GM12801 (cell line): ENCODE measurements at regions not wholly inside any gene's neighbourhood (a gene's known extent, or its start where the extent isn't known, plus 50 kb on each side); places are given as distances from the start of the nearest gene placed in this dataset.

ENCODE experiments used
- TF ChIP-seq, protein P1 (sequence below): IDR thresholded peaks from one replicate; pipeline ENCODE4 v1.5.1; 2011; ENCODE audit warnings: control low read depth; ENCODE audit not compliant: insufficient read length; ENCODE audit errors: extremely low read depth

DNA sequence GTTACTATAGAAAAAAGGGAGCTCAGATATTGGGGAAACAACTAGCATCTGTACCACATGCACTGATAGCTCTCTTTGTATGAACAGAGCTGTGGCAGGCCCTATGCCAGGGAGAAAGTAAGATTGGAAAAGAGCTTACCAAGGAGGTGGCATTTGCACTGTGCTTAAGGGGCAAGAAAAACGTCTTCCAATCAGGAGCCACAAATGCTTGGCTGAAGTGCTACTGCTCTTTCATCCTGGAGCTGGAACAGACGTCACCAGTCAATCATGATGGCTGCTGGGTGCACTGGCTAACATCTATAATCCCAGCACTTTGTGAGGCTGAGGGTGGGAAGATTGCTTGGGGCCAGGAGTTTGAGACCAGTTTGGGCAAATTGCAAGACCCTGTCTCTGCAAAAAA, 218.5 kb downstream of the SEC14L1 start:
- TF ChIP-seq, protein P1, sequence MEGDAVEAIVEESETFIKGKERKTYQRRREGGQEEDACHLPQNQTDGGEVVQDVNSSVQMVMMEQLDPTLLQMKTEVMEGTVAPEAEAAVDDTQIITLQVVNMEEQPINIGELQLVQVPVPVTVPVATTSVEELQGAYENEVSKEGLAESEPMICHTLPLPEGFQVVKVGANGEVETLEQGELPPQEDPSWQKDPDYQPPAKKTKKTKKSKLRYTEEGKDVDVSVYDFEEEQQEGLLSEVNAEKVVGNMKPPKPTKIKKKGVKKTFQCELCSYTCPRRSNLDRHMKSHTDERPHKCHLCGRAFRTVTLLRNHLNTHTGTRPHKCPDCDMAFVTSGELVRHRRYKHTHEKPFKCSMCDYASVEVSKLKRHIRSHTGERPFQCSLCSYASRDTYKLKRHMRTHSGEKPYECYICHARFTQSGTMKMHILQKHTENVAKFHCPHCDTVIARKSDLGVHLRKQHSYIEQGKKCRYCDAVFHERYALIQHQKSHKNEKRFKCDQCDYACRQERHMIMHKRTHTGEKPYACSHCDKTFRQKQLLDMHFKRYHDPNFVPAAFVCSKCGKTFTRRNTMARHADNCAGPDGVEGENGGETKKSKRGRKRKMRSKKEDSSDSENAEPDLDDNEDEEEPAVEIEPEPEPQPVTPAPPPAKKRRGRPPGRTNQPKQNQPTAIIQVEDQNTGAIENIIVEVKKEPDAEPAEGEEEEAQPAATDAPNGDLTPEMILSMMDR, result no peak

DNA sequence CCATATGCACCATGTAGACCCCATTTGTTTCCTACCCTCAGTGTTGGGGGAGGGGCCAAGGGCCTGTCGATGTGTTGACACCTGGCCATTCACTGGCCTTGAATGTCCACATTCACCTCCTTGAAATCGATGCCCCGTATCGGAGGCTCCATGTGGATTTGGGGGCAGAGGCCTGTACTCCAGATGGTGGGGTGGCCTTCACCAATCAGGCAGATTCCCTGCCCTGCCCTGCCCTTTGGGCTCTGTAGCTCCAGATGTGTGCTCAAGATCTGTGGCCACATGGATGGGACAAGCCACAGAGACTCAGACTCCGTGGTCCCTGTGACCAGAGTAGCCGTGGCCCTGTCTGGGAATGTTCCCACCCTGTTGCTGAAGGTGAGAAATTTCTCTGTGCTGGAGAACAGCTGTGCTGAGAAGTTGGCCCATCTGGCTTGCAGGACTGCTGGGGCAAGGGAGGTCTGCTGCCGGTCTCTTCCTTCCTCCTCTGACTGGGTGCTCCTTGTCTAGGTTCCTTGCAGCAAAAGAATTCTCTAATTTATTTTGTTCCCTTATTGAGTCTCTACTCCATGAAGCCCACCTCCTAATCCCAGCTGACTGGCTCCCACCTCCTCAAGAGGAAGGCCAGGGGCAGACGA, 221.3 kb downstream of the SEC14L1 start:
- TF ChIP-seq, protein P1, result no peak

DNA sequence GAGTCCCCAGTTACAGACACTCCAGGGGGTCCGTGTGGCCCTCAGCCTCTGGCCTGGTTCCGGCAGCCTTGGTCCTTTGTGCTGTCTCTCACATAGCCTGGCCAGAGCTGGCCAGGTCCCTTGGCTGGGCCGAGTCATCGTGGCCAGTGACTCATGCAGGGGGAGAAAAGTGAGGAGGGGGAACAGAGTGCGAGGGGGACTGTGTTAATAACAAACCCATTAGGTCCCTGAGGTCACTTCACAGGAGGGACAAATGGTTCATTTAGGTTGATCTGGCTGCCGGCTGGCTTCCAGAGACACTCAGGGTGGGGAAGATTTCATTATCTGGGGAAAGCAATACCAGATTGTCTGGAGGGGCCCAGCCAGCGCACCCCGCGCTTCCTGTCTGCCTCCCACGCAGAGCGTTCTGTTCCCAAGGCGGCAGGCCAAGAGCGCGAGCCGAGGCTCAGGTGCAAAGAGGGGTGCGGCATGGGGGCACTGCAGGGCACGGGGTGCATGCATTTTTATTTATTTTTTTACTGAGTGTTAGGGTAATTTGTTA, 223.1 kb downstream of the SEC14L1 start:
- TF ChIP-seq, protein P1, result no peak

DNA sequence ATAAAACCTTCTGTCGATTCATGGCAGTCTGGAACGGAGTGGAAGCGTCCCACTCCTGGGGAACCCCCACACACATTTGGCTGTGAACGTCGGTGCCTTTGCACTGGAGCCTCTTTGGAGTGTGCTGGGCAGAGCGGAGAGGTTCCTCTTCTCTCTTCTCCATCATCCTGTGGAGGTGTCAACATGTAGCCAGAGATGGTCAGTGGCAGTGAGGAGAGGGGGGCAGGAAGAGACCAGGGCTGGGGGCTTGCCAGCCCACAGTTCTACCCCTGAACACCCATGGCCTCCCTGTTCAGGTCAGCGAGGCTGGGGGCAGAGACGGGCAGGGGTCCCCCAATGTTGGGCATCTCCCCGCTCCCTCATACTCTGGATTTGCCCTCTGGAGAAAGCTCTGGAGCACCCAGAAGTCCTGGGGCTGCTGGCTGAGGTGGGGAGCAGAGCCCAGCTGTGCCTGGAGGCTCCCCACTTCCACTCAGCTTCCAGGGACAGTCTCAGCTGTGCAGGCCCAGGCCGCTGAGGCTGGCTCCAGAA, 223.7 kb downstream of the SEC14L1 start:
- TF ChIP-seq, protein P1, result no peak

DNA sequence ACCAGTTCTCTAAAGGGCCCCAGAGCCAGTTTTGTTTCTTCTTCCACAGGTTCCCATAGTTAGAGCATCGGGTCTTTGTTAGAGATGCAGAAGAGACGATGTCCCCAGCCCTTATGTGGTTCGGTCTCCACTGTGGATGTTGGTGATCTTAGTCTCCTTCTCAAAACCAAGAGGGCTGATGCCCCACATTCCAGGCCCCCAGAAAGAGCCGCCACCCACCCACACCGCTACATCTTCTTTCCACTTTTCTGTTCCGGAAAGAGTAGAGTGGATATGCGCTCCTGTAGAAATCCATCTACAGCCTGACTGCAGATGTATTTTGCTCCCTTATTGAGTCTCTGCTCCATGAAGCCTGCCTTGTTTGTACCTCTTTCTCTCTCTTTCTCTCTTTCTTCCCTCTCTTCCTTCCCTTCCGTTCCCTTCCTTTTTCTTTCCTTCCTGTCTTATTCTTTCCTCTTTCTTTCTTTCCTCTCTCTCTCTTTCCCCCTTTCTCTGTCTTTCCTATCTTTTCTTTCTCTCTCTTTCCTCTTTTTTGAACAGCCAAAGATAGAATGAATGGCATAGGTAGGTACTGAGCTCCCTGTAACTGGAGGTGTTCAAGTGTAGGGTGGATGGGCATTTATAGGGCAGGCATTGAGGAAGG, 224.3 kb downstream of the SEC14L1 start:
- TF ChIP-seq, protein P1, result no peak

DNA sequence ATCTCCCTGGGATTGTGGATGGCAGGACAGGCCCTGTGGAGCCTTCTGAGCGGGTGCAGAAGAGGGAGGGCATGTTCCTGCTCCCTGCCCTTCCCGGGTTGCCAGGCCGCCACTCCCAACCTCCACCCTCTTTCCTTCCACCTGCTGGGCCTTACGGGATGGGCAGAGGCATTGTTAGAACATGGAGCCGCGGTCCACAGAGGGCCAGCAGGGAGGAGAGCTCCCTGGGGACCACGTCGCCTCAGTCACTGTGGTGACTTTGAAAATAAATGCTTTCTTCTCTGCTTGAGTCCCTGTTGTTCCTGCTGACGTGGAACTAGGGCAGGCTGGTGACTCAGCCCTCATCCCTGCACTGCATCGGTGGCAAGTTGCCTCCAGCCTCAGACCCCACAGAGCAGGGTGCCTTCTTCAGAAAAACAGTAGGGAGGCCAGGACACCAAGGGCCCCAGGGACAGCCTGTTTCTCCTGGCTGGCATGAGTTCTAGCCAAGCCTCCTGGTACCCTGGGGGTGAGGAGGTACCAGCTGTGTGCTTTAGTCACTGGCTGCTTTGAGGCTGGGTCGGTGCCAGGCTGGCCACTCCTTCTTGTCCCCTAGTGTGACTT, 224.9 kb downstream of the SEC14L1 start:
- TF ChIP-seq, protein P1, result no peak

DNA sequence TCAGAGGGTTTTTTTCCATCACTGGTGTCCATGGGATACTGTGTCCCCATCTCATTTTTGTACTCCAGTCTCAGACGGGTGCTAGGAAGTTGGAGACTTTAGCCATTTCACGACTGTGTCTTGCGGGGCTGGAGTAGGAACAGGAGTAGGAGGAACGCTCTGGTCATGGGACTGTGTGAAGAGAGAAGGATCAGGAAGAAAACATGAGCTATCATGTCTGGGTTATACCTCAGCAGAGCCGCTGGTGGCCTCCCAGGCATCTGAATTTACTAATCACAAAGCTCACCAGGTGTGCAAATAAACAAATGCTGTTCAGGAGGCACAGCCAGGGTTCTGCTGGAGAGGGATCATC, 225.4 kb downstream of the SEC14L1 start:
- TF ChIP-seq, protein P1, result no peak
